K562 (cell line): ENCODE measurements at regions not wholly inside any gene's neighbourhood (a gene's known extent, or its start where the extent isn't known, plus 50 kb on each side); places are given as distances from the start of the nearest gene placed in this dataset.

Source experiments
- ATAC-seq: fragments of 200-7000 bp; cut with Tn5 transposase; 3 replicates; pipeline ENCODE4 v1.9.1; 2020; ENCODE audit warnings: moderate library complexity
- BruUV-seq: library from RNA; stranded (reverse); fragments of 400-500 nt; replicated peaks from 2 replicates; lab custom pipeline; 2021; lab: Mats Ljungman, UMichigan
- CTCF ChIA-PET: fragments of 300-600 bp; formaldehyde crosslinking; extraction: SDS; loops from one replicate; lab custom pipeline; 2021; ENCODE audit warnings: low intra/inter-chr PET ratio; lab: Yijun Ruan, JAX
- POLR2A ChIA-PET: fragments of 300-600, 350-650 bp; sonication (Branson Sonifier 250); formaldehyde crosslinking; extraction: SDS; loops from one replicate; lab custom pipeline; 2021; ENCODE audit warnings: antibody characterized with exemption, inconsistent platforms; lab: Yijun Ruan, JAX
- DNase-seq, 4 experiments: peaks; one replicate each; pipeline versions ENCODE4 v3.0.0 to v3.0.0-alpha.2; 2011 to 2018; ENCODE audit warnings: low spot score in 3 of 4, mixed read lengths in 3 of 4; ENCODE audit errors: extremely low read depth in 1 of 4
- FAIRE-seq: peaks from 2 replicates; lab custom pipeline; 2011; peaks lifted over from hg19 to GRCh38; lab: Jason Lieb, UNC
- H2AFZ ChIP-seq: 2 replicates; pipeline ENCODE4 v1.6.0; 2011; ENCODE audit warnings: low read depth, low read length, control low read depth, inconsistent platforms
- H3K27ac ChIP-seq: fragments of 200-600 bp; 3 replicates; pipeline ENCODE4 v1.8.0; 2011; ENCODE audit warnings: low read depth, mild to moderate bottlenecking, control low read depth, inconsistent platforms, low read length, moderate library complexity, mixed read lengths; ENCODE audit errors: extremely low read depth
- H3K27me3 ChIP-seq, 2 experiments: fragments of 300-600 bp in 1 of 2; 2 replicates in 1 of 2; 3 replicates in 1 of 2; pipeline versions ENCODE4 v1.6.0 to v1.8.0; 2011; ENCODE audit warnings: inconsistent platforms in 2 of 2, low read length in 2 of 2, mild to moderate bottlenecking in 1 of 2, mixed read lengths in 1 of 2, moderate library complexity in 1 of 2; ENCODE audit not compliant: control insufficient read depth in 2 of 2, insufficient read depth in 2 of 2
- H3K36me3 ChIP-seq: fragments of 300-600 bp; 3 replicates; pipeline ENCODE4 v1.8.0; 2011; ENCODE audit warnings: mild to moderate bottlenecking, low read length, inconsistent platforms; ENCODE audit not compliant: control insufficient read depth, insufficient read depth
- H3K4me1 ChIP-seq, 2 experiments: fragments of 200-600 bp in 1 of 2; replicated peaks in 1 of 2; 2 replicates in 1 of 2; 3 replicates in 1 of 2; pipeline versions ENCODE4 v1.5.1 to v1.8.0; 2011; ENCODE audit warnings: inconsistent platforms in 2 of 2, low read length in 2 of 2, mild to moderate bottlenecking in 1 of 2, mixed read lengths in 1 of 2, moderate library complexity in 1 of 2; ENCODE audit not compliant: control insufficient read depth in 2 of 2, insufficient read depth in 2 of 2
- H3K4me2 ChIP-seq: 2 replicates; pipeline ENCODE4 v1.6.1; 2011; ENCODE audit warnings: low read length, control low read depth, inconsistent platforms, mixed read lengths; ENCODE audit not compliant: insufficient read depth
- H3K4me3 ChIP-seq: fragments of 200-600 bp; sonication (generic), shearing (Covaris generic); 2 replicates; pipeline ENCODE4 v1.5.1; 2016; ENCODE audit warnings: control low read depth, inconsistent platforms
- H3K79me2 ChIP-seq: fragments of 200-600 bp; 3 replicates; pipeline ENCODE4 v1.8.0; 2011; ENCODE audit warnings: low read length, inconsistent platforms; ENCODE audit not compliant: control insufficient read depth, insufficient read depth
- H3K9ac ChIP-seq, 2 experiments: 2 replicates each; pipeline versions ENCODE4 v1.6.0 to v1.6.1; 2011; ENCODE audit warnings: low read depth in 2 of 2, low read length in 2 of 2, control low read depth in 1 of 2, inconsistent platforms in 1 of 2, mild to moderate bottlenecking in 1 of 2, mixed read lengths in 1 of 2; ENCODE audit not compliant: insufficient read depth in 1 of 2
- H3K9me1 ChIP-seq: one replicate; pipeline ENCODE4 v1.6.0; 2011; ENCODE audit warnings: inconsistent platforms, mild to moderate bottlenecking, low read length, moderate library complexity; ENCODE audit not compliant: control insufficient read depth, insufficient read depth
- H3K9me3 ChIP-seq: replicated peaks from 2 replicates; pipeline ENCODE4 v1.5.1; 2011; ENCODE audit warnings: low read depth, low read length, inconsistent platforms; ENCODE audit not compliant: control insufficient read depth, insufficient read depth
- H4K20me1 ChIP-seq: replicated peaks from 2 replicates; pipeline ENCODE4 v1.6.1; 2011; ENCODE audit warnings: low read length, inconsistent platforms, mixed read lengths; ENCODE audit not compliant: control insufficient read depth, insufficient read depth
- BCL6 ChIP-seq: fragments of 250-450 bp; sonication (Bioruptor Pico); IDR thresholded peaks from 2 replicates; pipeline ENCODE4 v1.4.0; 2020
- DDX20 ChIP-seq: fragments of 450-650 bp; IDR thresholded peaks from 2 replicates; pipeline ENCODE4 v1.6.1; 2016; ENCODE audit warnings: missing genetic modification characterization, low read depth, mild to moderate bottlenecking, missing compliant biosample characterization, moderate library complexity
- FOXJ3 ChIP-seq: sonication (generic); formaldehyde crosslinking; IDR thresholded peaks from 2 replicates; pipeline ENCODE4 v1.4.0; 2020; ENCODE audit warnings: mild to moderate bottlenecking, missing genetic modification reagents
- FOXP1 ChIP-seq: sonication (generic); formaldehyde crosslinking; IDR thresholded peaks from 2 replicates; pipeline ENCODE4 v1.8.0; 2022; ENCODE audit warnings: mild to moderate bottlenecking, missing genetic modification reagents
- HDGF ChIP-seq: fragments of 450-650 bp; IDR thresholded peaks from 2 replicates; pipeline ENCODE4 v1.6.1; 2016
- MAFF ChIP-seq: IDR thresholded peaks from 2 replicates; pipeline ENCODE4 v1.6.1; 2012; ENCODE audit warnings: low read length, improper control_type of control experiment
- MAFG ChIP-seq: fragments of 450-650 bp; conservative IDR thresholded peaks from 2 replicates; pipeline ENCODE4 v1.6.1; 2016; ENCODE audit warnings: missing genetic modification characterization, missing compliant biosample characterization
- POLR2A ChIP-seq: fragments of 450-650 bp; conservative IDR thresholded peaks from 2 replicates; pipeline ENCODE4 v1.6.1; 2016
- RFX1 ChIP-seq: fragments of 450-650 bp; IDR thresholded peaks from 2 replicates; pipeline ENCODE4 v1.6.1; 2016; ENCODE audit warnings: mild to moderate bottlenecking, moderate library complexity
- TBL1XR1 ChIP-seq, 2 experiments: IDR thresholded peaks; 2 replicates each; pipeline ENCODE4 v1.6.1; 2012; ENCODE audit warnings: improper control_type of control experiment in 2 of 2, low read length in 2 of 2, mild to moderate bottlenecking in 1 of 2
- ZNF175 ChIP-seq: fragments of 200-800 bp; sonication (Bioruptor generic); IDR thresholded peaks from 2 replicates; pipeline ENCODE4 v1.6.1; 2016; ENCODE audit warnings: low read depth, mild to moderate bottlenecking, missing genetic modification characterization, missing compliant biosample characterization
- ZNF232 ChIP-seq: sonication (generic); formaldehyde crosslinking; IDR thresholded peaks from 2 replicates; pipeline ENCODE4 v1.8.0; 2022; ENCODE audit warnings: mild to moderate bottlenecking, missing genetic modification reagents
- ZNF316 ChIP-seq: fragments of 450-650 bp; IDR thresholded peaks from 2 replicates; pipeline ENCODE4 v1.6.1; 2016
- WGBS: fragments of 100-300 bp; shearing (Covaris generic); methylation state at CpG from one replicate; pipeline ENCODE4 v1.1.6; 2016; ENCODE audit warnings: low coverage, mixed read lengths; ENCODE audit not compliant: insufficient coverage; ENCODE audit errors: missing lambda C conversion rate; 5-methylcytosine and 5-hydroxymethylcytosine counted together
- in situ Hi-C: fragments of 300-500 bp; cut with MboI; formaldehyde crosslinking; loops from 4 replicates; pipeline ENCODE4 v1.15.0; 2018; ENCODE audit warnings: inconsistent platforms, mixed read lengths
- intact Hi-C: fragments of 100-400 bp; cut with micrococcal nuclease; formaldehyde crosslinking; loops from 2 replicates; pipeline ENCODE4 v1.14.2; 2022
- TF ChIP-seq, protein P1 (sequence below): fragments of 450-650 bp; formaldehyde crosslinking; IDR thresholded peaks from 2 replicates; pipeline ENCODE4 v1.4.0; 2022; ENCODE audit warnings: mild to moderate bottlenecking, moderate library complexity
- TF ChIP-seq, protein P2 (sequence below): IDR thresholded peaks from 2 replicates; pipeline ENCODE4 v1.6.1; 2012; ENCODE audit warnings: low read depth, low read length, improper control_type of control experiment, borderline replicate concordance

DNA sequence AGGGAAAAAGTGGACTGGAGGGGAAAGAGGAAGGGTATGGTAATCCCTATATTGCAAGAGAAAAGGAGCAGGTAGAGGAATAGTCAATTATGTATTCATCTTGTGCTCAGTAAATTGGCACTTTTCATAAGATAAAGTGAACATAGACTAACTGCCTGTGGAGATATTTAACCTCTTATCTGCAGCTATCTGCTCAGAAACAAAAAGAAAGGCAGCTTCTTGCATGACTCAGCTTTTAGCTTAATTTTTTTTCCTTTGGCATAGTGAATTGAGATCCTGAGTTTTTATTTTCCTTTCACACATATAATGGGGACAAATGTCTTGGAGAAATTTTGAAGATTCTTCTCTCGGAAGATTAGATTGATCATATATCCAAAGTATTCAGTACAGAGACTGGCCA is 127.6 kb upstream of the F3 start (continued):
- TF ChIP-seq ZNF232 (CRISPR knock-in tag): no peak
- TF ChIP-seq, protein P1, sequence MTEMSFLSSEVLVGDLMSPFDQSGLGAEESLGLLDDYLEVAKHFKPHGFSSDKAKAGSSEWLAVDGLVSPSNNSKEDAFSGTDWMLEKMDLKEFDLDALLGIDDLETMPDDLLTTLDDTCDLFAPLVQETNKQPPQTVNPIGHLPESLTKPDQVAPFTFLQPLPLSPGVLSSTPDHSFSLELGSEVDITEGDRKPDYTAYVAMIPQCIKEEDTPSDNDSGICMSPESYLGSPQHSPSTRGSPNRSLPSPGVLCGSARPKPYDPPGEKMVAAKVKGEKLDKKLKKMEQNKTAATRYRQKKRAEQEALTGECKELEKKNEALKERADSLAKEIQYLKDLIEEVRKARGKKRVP: no peak
- TF ChIP-seq ZNF316: 0 out of 2 replicates have a peak, but pooled peaks have one; percentile 12
- TF ChIP-seq FOXP1 (CRISPR knock-in tag): no peak
- no peak for TF ChIP-seq HDGF
- TF ChIP-seq MAFF: peak; percentile 27; the same call in 1 of the 2 replicates
- TF ChIP-seq POLR2A: no peak
- TF ChIP-seq MAFG (tag): peak; percentile 93
- TF ChIP-seq DDX20 (tag): no peak
- no peak for TF ChIP-seq TBL1XR1 (IDR thresholded peaks at IDR 0.05; ENCODE audit: low read length in 2 of 2)
- TF ChIP-seq FOXJ3 (CRISPR knock-in tag): no peak

DNA sequence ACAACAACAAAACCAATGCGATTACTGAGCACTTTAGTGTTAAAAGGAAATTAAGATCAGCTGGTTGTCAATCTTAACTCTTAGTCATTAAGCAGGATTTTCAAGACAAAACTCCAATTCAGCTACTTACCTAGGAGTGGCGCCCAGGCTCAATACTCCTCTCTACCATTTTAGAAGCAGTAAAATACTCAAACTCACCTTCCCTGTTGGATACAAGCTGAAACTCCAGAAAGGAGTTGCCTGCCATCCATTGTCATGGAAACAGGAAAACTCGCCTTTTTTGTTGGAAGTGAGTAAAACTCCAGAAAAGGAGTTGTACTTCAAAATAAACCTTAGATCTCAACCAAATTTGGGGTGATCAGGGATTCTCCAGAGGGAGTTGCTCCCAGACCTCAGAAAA is 127.0 kb upstream of the F3 start:
- FAIRE-seq (no peak), ATAC-seq (no peak), DNase-seq (no peak)
- BruUV-seq: no TSS peak
- Histone ChIP-seq H2AFZ (no peak overlapping the region), H3K4me2 (no peak overlapping the region), H3K79me2 (no peaks in the 10 kb centered on the region), H3K36me3 (no peaks in the 10 kb centered on the region), H3K9me1 (no peaks in the 10 kb centered on the region), H3K27me3 (no peaks in the 10 kb centered on the region; a peak in 1 of 5 replicates), H3K4me3 (no peak overlapping the region), H4K20me1 (no peaks in the 10 kb centered on the region), H3K4me1 (no peaks in the 10 kb centered on the region; a peak in 1 of 5 replicates), H3K9me3 (no peaks in the 10 kb centered on the region), H3K27ac (no peak overlapping the region), H3K9ac (no peak overlapping the region)
- intact Hi-C loops (no loop called here), in situ Hi-C loops (no loop called here)
- no peak for TF ChIP-seq ZNF175
- TF ChIP-seq, protein P2, sequence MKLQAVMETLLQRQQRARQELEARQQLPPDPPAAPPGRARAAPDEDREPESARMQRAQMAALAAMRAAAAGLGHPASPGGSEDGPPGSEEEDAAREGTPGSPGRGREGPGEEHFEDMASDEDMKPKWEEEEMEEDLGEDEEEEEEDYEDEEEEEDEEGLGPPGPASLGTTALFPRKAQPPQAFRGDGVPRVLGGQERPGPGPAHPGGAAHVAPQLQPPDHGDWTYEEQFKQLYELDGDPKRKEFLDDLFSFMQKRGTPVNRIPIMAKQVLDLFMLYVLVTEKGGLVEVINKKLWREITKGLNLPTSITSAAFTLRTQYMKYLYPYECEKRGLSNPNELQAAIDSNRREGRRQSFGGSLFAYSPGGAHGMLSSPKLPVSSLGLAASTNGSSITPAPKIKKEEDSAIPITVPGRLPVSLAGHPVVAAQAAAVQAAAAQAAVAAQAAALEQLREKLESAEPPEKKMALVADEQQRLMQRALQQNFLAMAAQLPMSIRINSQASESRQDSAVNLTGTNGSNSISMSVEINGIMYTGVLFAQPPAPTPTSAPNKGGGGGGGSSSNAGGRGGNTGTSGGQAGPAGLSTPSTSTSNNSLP: no peak
- TF ChIP-seq BCL6 (CRISPR knock-in tag): no peak
- TF ChIP-seq RFX1: peak; percentile 35
- 5% methylated on average over 3 of the region's 3 CpGs for WGBS
- POLR2A ChIA-PET: no interaction called here
- CTCF ChIA-PET: no interaction called here
